ENCODE measurements at regions not wholly inside any gene's neighbourhood (a gene's known extent, or its start where the extent isn't known, plus 50 kb on each side); places are given as distances from the start of the nearest gene placed in this dataset.
A peak's percentile ranks its signal among the peaks of the same experiment; 100 is the strongest.

DNA sequence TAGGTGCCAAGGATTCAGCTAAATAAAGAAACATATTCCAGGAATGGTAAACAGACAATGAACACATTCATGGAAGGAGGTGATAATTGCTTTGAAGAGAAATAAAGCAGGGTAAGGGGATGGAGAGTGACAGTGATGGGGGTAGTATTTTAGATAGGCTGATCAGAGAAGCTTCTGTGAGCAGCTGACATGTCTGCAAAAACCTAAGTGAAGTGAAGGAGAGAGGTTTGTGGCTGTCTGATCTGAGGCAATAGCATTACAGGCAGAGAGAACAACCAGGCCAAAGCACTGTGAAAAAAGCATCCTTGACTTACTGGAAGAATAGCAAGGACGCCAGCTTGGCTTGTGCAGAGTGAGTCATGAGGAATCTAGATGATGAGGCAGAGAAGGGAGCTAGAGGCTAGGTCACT lies 271.9 kb upstream of the GATB start:
- Histone ChIP-seq H3K36me3 (no peaks in the 10 kb centered on the region), H3K27ac (no peak overlapping the region), H3K27me3 (no peaks in the 10 kb centered on the region), H3K4me1 (no peaks in the 10 kb centered on the region), H3K9me3 (no peaks in the 10 kb centered on the region), H3K4me3 (no peak overlapping the region)
- no peak for TF ChIP-seq POLR2A (IDR thresholded peaks at IDR 0.05)
- TF ChIP-seq, protein P1, sequence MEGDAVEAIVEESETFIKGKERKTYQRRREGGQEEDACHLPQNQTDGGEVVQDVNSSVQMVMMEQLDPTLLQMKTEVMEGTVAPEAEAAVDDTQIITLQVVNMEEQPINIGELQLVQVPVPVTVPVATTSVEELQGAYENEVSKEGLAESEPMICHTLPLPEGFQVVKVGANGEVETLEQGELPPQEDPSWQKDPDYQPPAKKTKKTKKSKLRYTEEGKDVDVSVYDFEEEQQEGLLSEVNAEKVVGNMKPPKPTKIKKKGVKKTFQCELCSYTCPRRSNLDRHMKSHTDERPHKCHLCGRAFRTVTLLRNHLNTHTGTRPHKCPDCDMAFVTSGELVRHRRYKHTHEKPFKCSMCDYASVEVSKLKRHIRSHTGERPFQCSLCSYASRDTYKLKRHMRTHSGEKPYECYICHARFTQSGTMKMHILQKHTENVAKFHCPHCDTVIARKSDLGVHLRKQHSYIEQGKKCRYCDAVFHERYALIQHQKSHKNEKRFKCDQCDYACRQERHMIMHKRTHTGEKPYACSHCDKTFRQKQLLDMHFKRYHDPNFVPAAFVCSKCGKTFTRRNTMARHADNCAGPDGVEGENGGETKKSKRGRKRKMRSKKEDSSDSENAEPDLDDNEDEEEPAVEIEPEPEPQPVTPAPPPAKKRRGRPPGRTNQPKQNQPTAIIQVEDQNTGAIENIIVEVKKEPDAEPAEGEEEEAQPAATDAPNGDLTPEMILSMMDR (IDR thresholded peaks at IDR 0.05), result no peak
- peak; percentile 37 for DNase-seq (ENCODE audit: extremely low spot score in 2 of 2)
- intact Hi-C loops (cut with DNase I), result no loop called here

DNA sequence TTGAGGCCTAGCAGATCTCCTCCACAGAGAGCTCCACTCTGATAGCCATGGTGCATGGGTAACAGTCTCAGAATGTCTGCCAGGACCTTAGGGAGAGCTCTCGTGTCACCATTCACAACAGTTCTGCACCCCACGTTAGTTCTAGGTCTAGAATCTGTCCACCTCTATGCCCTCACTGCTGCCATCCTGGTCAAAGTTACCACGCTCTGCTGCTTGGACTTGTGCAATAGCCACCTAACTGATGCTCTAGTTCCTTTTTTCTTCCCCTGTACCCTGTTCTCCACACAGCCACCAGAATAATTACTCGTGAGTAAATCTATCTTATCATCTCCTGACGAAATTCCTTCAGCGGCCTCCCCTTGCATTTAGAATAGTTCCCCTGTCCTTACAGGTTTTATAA lies 268.8 kb upstream of the GATB start:
- TF ChIP-seq POLR2A (IDR thresholded peaks at IDR 0.05), result no peak
- TF ChIP-seq, protein P1 (IDR thresholded peaks at IDR 0.05), result no peak
- TF ChIP-seq POLR2AphosphoS5 (IDR thresholded peaks at IDR 0.05; ENCODE audit: insufficient read depth in 1 of 2, low read depth in 1 of 2), result no peak
- no peaks in the 10 kb centered on the region for H3K36me3 ChIP-seq
- intact Hi-C loops (cut with DNase I), result no loop called here

DNA sequence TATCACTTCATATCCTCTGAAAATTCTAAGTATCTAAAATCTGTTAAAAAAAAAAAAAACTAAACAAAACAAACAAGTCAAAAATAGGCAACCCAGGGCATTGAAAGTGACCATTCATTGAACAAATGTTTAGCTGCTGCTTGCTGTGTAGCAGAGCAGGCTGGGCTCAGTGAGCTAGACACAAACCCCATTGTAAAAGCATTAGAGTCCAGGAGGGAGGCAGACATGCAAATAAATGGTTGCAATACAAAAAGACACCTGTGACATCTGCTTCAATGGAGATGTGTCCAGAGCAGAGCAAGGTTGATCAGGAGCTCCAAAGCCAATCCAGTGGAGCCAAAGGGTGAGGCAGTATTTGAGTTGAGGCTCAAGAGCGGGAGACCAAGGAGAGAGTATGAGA lies 267.3 kb upstream of the GATB start:
- Histone ChIP-seq H3K9me3 (no peaks in the 10 kb centered on the region), H3K4me3 (no peak overlapping the region), H3K27ac (no peak overlapping the region), H3K27me3 (no peaks in the 10 kb centered on the region), H3K4me1 (no peaks in the 10 kb centered on the region), H3K36me3 (no peaks in the 10 kb centered on the region)
- TF ChIP-seq, protein P1 (IDR thresholded peaks at IDR 0.05), result no peak
- TF ChIP-seq POLR2A (IDR thresholded peaks at IDR 0.05) (no peak), POLR2AphosphoS5 (IDR thresholded peaks at IDR 0.05; ENCODE audit: insufficient read depth in 1 of 2, low read depth in 1 of 2) (no peak)
- intact Hi-C loops (cut with DNase I), result no loop called here
- no peak for DNase-seq (ENCODE audit: extremely low spot score in 2 of 2)

More for the DNA sequence above, 268.8 kb upstream of the GATB start:
- Histone ChIP-seq H3K27ac (no peak overlapping the region), H3K4me1 (no peaks in the 10 kb centered on the region), H3K9me3 (no peaks in the 10 kb centered on the region), H3K4me3 (no peak overlapping the region), H3K27me3 (no peaks in the 10 kb centered on the region)
- DNase-seq (ENCODE audit: extremely low spot score in 2 of 2), result peak in 1 of 2 donors; percentile 56

DNA sequence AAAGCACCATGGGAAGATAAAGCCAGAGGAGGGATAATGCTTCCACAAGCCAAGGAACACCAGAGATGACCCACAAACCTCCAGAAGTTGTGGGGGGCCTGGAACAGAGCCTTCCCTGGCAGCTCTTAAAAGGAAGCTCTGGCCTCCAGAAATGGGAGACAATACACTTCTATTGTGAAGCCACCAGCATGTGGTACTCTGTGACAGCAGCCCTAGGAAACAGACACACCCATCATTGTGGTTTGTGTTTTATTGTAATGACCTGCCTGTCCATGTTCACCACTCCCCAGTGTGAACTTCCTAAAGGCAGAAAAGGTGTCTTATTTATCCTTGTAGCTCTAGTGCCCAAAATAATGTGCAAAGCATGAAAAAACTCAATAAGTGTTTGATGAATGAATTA lies 264.1 kb upstream of the GATB start:
- H3K36me3 ChIP-seq, result no peaks in the 10 kb centered on the region
- TF ChIP-seq, protein P1 (IDR thresholded peaks at IDR 0.05), result no peak
- TF ChIP-seq POLR2AphosphoS5 (IDR thresholded peaks at IDR 0.05; ENCODE audit: insufficient read depth in 1 of 2, low read depth in 1 of 2) (no peak), POLR2A (IDR thresholded peaks at IDR 0.05) (no peak)
- intact Hi-C loops (cut with DNase I), result no loop called here
- no peak overlapping the region for H3K4me3 ChIP-seq
- no peaks in the 10 kb centered on the region for H3K27me3 ChIP-seq
- no peak for DNase-seq (ENCODE audit: extremely low spot score in 2 of 2)
- H3K4me1 ChIP-seq, result no peaks in the 10 kb centered on the region
- H3K9me3 ChIP-seq, result no peaks in the 10 kb centered on the region
- H3K27ac ChIP-seq, result no peak overlapping the region

DNA sequence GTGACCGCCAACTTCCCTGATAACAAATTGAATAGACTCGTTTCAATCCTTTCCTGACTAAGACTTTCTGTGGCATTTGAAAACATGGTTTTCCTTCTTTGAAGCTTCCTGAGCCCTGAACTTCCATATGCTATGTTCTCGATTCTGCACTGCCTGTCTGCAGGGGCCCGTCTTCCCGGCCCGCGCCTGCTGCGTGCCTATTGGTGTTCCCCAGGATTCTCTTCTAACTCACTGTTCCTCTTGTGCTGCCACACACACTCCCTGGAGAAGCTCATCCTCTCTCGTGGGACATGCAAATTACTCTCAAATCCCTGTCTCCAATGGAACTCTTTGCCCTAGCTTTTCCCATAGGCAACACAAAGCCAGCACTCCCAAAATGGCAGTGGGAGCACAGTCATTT lies 262.9 kb upstream of the GATB start:
- Histone ChIP-seq H3K9me3 (no peaks in the 10 kb centered on the region), H3K4me1 (no peaks in the 10 kb centered on the region), H3K4me3 (no peak overlapping the region), H3K36me3 (no peaks in the 10 kb centered on the region), H3K27ac (no peak overlapping the region), H3K27me3 (no peaks in the 10 kb centered on the region)
- no peak for DNase-seq (ENCODE audit: extremely low spot score in 2 of 2)
- TF ChIP-seq, protein P1 (IDR thresholded peaks at IDR 0.05), result no peak
- TF ChIP-seq POLR2AphosphoS5 (IDR thresholded peaks at IDR 0.05; ENCODE audit: insufficient read depth in 1 of 2, low read depth in 1 of 2) (no peak), POLR2A (IDR thresholded peaks at IDR 0.05) (no peak)
- intact Hi-C loops (cut with DNase I), result no loop called here

Data from vagina (tissue), 2 donors.